ENCODE measurements at regions not wholly inside any gene's neighbourhood (a gene's known extent, or its start where the extent isn't known, plus 50 kb on each side); places are given as distances from the start of the nearest gene placed in this dataset.

- Histone ChIP-seq H3K27me3 (replicated peaks; ENCODE audit: insufficient read depth, low read length) (peaks cover 68% of the 10 kb centered on the region), H3F3A (ENCODE audit: insufficient read depth, low read length) (no peaks in the 10 kb centered on the region), H3K36me3 (replicated peaks; ENCODE audit: insufficient read depth, low read length) (no peaks in the 10 kb centered on the region), H3K4me3 (ENCODE audit: low read length) (no peak overlapping the region), H4K20me1 (ENCODE audit: insufficient read depth, low read length) (no peaks in the 10 kb centered on the region), H3K4me1 (ENCODE audit: low read length) (no peaks in the 10 kb centered on the region), H3K9me3 (replicated peaks; ENCODE audit: insufficient read depth, low read length) (no peaks in the 10 kb centered on the region), H3K4me2 (ENCODE audit: low read depth, low read length) (no peak overlapping the region), H3K27ac (ENCODE audit: low read length) (no peak overlapping the region), H3K9me2 (replicated peaks; ENCODE audit: insufficient read depth, low read length) (no peaks in the 10 kb centered on the region), H3K79me2 (ENCODE audit: low read length) (no peaks in the 10 kb centered on the region), H2AFZ (ENCODE audit: low read length) (no peak overlapping the region), H3K9ac (ENCODE audit: low read length) (no peak overlapping the region)
- TF ChIP-seq EZH2phosphoT487 (IDR thresholded peaks at IDR 0.05; ENCODE audit: low read length): no peak
- no peak for TF ChIP-seq EZH2 (optimal IDR thresholded peaks at IDR 0.05; ENCODE audit: low read depth, low read length)
- no peak for TF ChIP-seq CTCF (IDR thresholded peaks at IDR 0.05; ENCODE audit: low read length)
- DNase-seq: no peak
Observed at GRCh38 chr16:87067836-87068761, 249.1 kb downstream of the C16orf95 start.

GRCh38 chr16:87068762-87069150, 248.4 kb downstream of the C16orf95 start:
- Histone ChIP-seq H3K4me3 (ENCODE audit: low read length) (no peak overlapping the region), H3K36me3 (replicated peaks; ENCODE audit: insufficient read depth, low read length) (no peaks in the 10 kb centered on the region), H2AFZ (ENCODE audit: low read length) (no peak overlapping the region), H3K79me2 (ENCODE audit: low read length) (no peaks in the 10 kb centered on the region), H3K27ac (ENCODE audit: low read length) (no peak overlapping the region), H4K20me1 (ENCODE audit: insufficient read depth, low read length) (no peaks in the 10 kb centered on the region), H3K27me3 (replicated peaks; ENCODE audit: insufficient read depth, low read length) (peaks cover 74% of the 10 kb centered on the region), H3K4me2 (ENCODE audit: low read depth, low read length) (no peak overlapping the region), H3K4me1 (ENCODE audit: low read length) (no peaks in the 10 kb centered on the region), H3F3A (ENCODE audit: insufficient read depth, low read length) (no peaks in the 10 kb centered on the region), H3K9ac (ENCODE audit: low read length) (no peak overlapping the region), H3K9me3 (replicated peaks; ENCODE audit: insufficient read depth, low read length) (no peaks in the 10 kb centered on the region), H3K9me2 (replicated peaks; ENCODE audit: insufficient read depth, low read length) (no peaks in the 10 kb centered on the region)
- TF ChIP-seq CTCF (IDR thresholded peaks at IDR 0.05; ENCODE audit: low read length) (no peak), EZH2phosphoT487 (IDR thresholded peaks at IDR 0.05; ENCODE audit: low read length) (no peak), EZH2 (optimal IDR thresholded peaks at IDR 0.05; ENCODE audit: low read depth, low read length) (no peak)
- DNase-seq: no peak

GRCh38 chr16:87070657-87071056, 246.5 kb downstream of the C16orf95 start:
- no peaks in the 10 kb centered on the region for H3F3A ChIP-seq (ENCODE audit: insufficient read depth, low read length)
- TF ChIP-seq CTCF (IDR thresholded peaks at IDR 0.05; ENCODE audit: low read length) (no peak), EZH2 (optimal IDR thresholded peaks at IDR 0.05; ENCODE audit: low read depth, low read length) (no peak)
- peaks cover 55% of the 10 kb centered on the region for H3K27me3 ChIP-seq (replicated peaks; ENCODE audit: insufficient read depth, low read length)
- no peaks in the 10 kb centered on the region for H3K9me2 ChIP-seq (replicated peaks; ENCODE audit: insufficient read depth, low read length)
- H3K79me2 ChIP-seq (ENCODE audit: low read length): no peaks in the 10 kb centered on the region
- no peak overlapping the region for H3K4me3 ChIP-seq (ENCODE audit: low read length)
- H2AFZ ChIP-seq (ENCODE audit: low read length): no peak overlapping the region
- H3K9me3 ChIP-seq (replicated peaks; ENCODE audit: insufficient read depth, low read length): no peaks in the 10 kb centered on the region
- no peaks in the 10 kb centered on the region for H3K4me1 ChIP-seq (ENCODE audit: low read length)
- H3K27ac ChIP-seq (ENCODE audit: low read length): no peak overlapping the region
- H3K4me2 ChIP-seq (ENCODE audit: low read depth, low read length): no peak overlapping the region
- no peaks in the 10 kb centered on the region for H4K20me1 ChIP-seq (ENCODE audit: insufficient read depth, low read length)
- no peaks in the 10 kb centered on the region for H3K36me3 ChIP-seq (replicated peaks; ENCODE audit: insufficient read depth, low read length)
- H3K9ac ChIP-seq (ENCODE audit: low read length): no peak overlapping the region
- DNase-seq: no peak
